ENCODE measurements at regions not wholly inside any gene's neighbourhood (a gene's known extent, or its start where the extent isn't known, plus 50 kb on each side); places are given as distances from the start of the nearest gene placed in this dataset.

- Mint-ChIP-seq H3K4me3 (no peak overlapping the region), H3K27me3 (ENCODE audit: low read depth) (no peaks in the 10 kb centered on the region), H3K27ac (no peak overlapping the region), H3K36me3 (ENCODE audit: low read depth) (no peaks in the 10 kb centered on the region), H3K4me1 (ENCODE audit: low read depth) (no peaks in the 10 kb centered on the region), H3K9me3 (ENCODE audit: insufficient read depth) (no peaks in the 10 kb centered on the region)
- no peak for ATAC-seq
- ChIA-PET CTCF (no interaction called here), POLR2A (no interaction called here)
- no peak for DNase-seq
Observed at GRCh38 chr9:1248743-1249142, 198.6 kb downstream of the DMRT2 start.

- H3K4me1 Mint-ChIP-seq (ENCODE audit: low read depth), result no peaks in the 10 kb centered on the region
- H3K4me3 Mint-ChIP-seq, result no peak overlapping the region
- no peaks in the 10 kb centered on the region for H3K9me3 Mint-ChIP-seq (ENCODE audit: insufficient read depth)
- no peak for DNase-seq
- ChIA-PET POLR2A (no interaction called here), CTCF (no interaction called here)
- H3K27ac Mint-ChIP-seq, result no peak overlapping the region
- no peaks in the 10 kb centered on the region for H3K36me3 Mint-ChIP-seq (ENCODE audit: low read depth)
- H3K27me3 Mint-ChIP-seq (ENCODE audit: low read depth), result no peaks in the 10 kb centered on the region
- ATAC-seq, result no peak
Observed at GRCh38 chr9:1253064-1253979, 203.2 kb downstream of the DMRT2 start.

GRCh38 chr9:1254071-1254470, 203.9 kb downstream of the DMRT2 start:
- no peaks in the 10 kb centered on the region for H3K36me3 Mint-ChIP-seq (ENCODE audit: low read depth)
- no peaks in the 10 kb centered on the region for H3K9me3 Mint-ChIP-seq (ENCODE audit: insufficient read depth)
- no peak overlapping the region for H3K27ac Mint-ChIP-seq
- ChIA-PET POLR2A (no interaction called here), CTCF (no interaction called here)
- ATAC-seq (no peak), DNase-seq (no peak)
- H3K27me3 Mint-ChIP-seq (ENCODE audit: low read depth), result no peaks in the 10 kb centered on the region
- H3K4me1 Mint-ChIP-seq (ENCODE audit: low read depth), result no peaks in the 10 kb centered on the region
- no peak overlapping the region for H3K4me3 Mint-ChIP-seq

GRCh38 chr9:1256178-1256577, 206.0 kb downstream of the DMRT2 start:
- DNase-seq, result no peak
- ChIA-PET CTCF (no interaction called here), POLR2A (no interaction called here)
- Mint-ChIP-seq H3K27ac (no peak overlapping the region), H3K4me1 (ENCODE audit: low read depth) (no peaks in the 10 kb centered on the region), H3K36me3 (ENCODE audit: low read depth) (no peaks in the 10 kb centered on the region), H3K9me3 (ENCODE audit: insufficient read depth) (no peaks in the 10 kb centered on the region), H3K27me3 (ENCODE audit: low read depth) (no peaks in the 10 kb centered on the region), H3K4me3 (no peak overlapping the region)
- ATAC-seq, result no peak

- no peak for ATAC-seq
- DNase-seq, result no peak
- Mint-ChIP-seq H3K36me3 (ENCODE audit: low read depth) (no peaks in the 10 kb centered on the region), H3K4me3 (no peak overlapping the region), H3K27ac (no peak overlapping the region), H3K4me1 (ENCODE audit: low read depth) (no peaks in the 10 kb centered on the region), H3K27me3 (ENCODE audit: low read depth) (no peaks in the 10 kb centered on the region), H3K9me3 (ENCODE audit: insufficient read depth) (no peaks in the 10 kb centered on the region)
- POLR2A ChIA-PET, result no interaction called here
- CTCF ChIA-PET, result no interaction called here
Observed at GRCh38 chr9:1261266-1261665, 211.1 kb downstream of the DMRT2 start.

- no peaks in the 10 kb centered on the region for H3K9me3 Mint-ChIP-seq (ENCODE audit: insufficient read depth)
- CTCF ChIA-PET, result no interaction called here
Observed at GRCh38 chr9:1261879-1262766, 212.0 kb downstream of the DMRT2 start.

GRCh38 chr9:1267141-1267570, 217.0 kb downstream of the DMRT2 start:
- Mint-ChIP-seq H3K27ac (no peak overlapping the region), H3K36me3 (ENCODE audit: low read depth) (no peaks in the 10 kb centered on the region), H3K27me3 (ENCODE audit: low read depth) (no peaks in the 10 kb centered on the region), H3K4me1 (ENCODE audit: low read depth) (no peaks in the 10 kb centered on the region), H3K9me3 (ENCODE audit: insufficient read depth) (no peaks in the 10 kb centered on the region), H3K4me3 (no peak overlapping the region)
- CTCF ChIA-PET, result no interaction called here
- POLR2A ChIA-PET, result no interaction called here
- no peak for ATAC-seq
- DNase-seq, result no peak

More at GRCh38 chr9:1261879-1262766, 212.0 kb downstream of the DMRT2 start:
- DNase-seq (no peak), ATAC-seq (no peak)
- H3K27me3 Mint-ChIP-seq (ENCODE audit: low read depth), result no peaks in the 10 kb centered on the region
- POLR2A ChIA-PET, result no interaction called here
- H3K27ac Mint-ChIP-seq, result no peak overlapping the region
- H3K4me3 Mint-ChIP-seq, result no peak overlapping the region
- H3K36me3 Mint-ChIP-seq (ENCODE audit: low read depth), result no peaks in the 10 kb centered on the region
- H3K4me1 Mint-ChIP-seq (ENCODE audit: low read depth), result no peaks in the 10 kb centered on the region

- H3K4me1 Mint-ChIP-seq (ENCODE audit: low read depth), result no peaks in the 10 kb centered on the region
- POLR2A ChIA-PET, result no interaction called here
- ATAC-seq, result no peak
- no peak overlapping the region for H3K27ac Mint-ChIP-seq
- no peak overlapping the region for H3K4me3 Mint-ChIP-seq
- no peaks in the 10 kb centered on the region for H3K9me3 Mint-ChIP-seq (ENCODE audit: insufficient read depth)
- no peak for DNase-seq
- no peaks in the 10 kb centered on the region for H3K36me3 Mint-ChIP-seq (ENCODE audit: low read depth)
- CTCF ChIA-PET, result no interaction called here
- no peaks in the 10 kb centered on the region for H3K27me3 Mint-ChIP-seq (ENCODE audit: low read depth)
Observed at GRCh38 chr9:1267581-1267980, 217.4 kb downstream of the DMRT2 start.

- no peaks in the 10 kb centered on the region for H3K4me1 Mint-ChIP-seq (ENCODE audit: low read depth)
- no peaks in the 10 kb centered on the region for H3K36me3 Mint-ChIP-seq (ENCODE audit: low read depth)
- ChIA-PET POLR2A (no interaction called here), CTCF (no interaction called here)
- H3K27ac Mint-ChIP-seq, result no peak overlapping the region
- DNase-seq (no peak), ATAC-seq (no peak)
- H3K27me3 Mint-ChIP-seq (ENCODE audit: low read depth), result no peaks in the 10 kb centered on the region
- no peaks in the 10 kb centered on the region for H3K9me3 Mint-ChIP-seq (ENCODE audit: insufficient read depth)
- no peak overlapping the region for H3K4me3 Mint-ChIP-seq
Observed at GRCh38 chr9:1269533-1270315, 219.6 kb downstream of the DMRT2 start.

- Mint-ChIP-seq H3K27ac (no peak overlapping the region), H3K36me3 (ENCODE audit: low read depth) (no peaks in the 10 kb centered on the region), H3K4me1 (ENCODE audit: low read depth) (no peaks in the 10 kb centered on the region), H3K4me3 (no peak overlapping the region), H3K27me3 (ENCODE audit: low read depth) (no peaks in the 10 kb centered on the region), H3K9me3 (ENCODE audit: insufficient read depth) (no peaks in the 10 kb centered on the region)
- POLR2A ChIA-PET, result no interaction called here
- no peak for ATAC-seq
- CTCF ChIA-PET, result no interaction called here
- no peak for DNase-seq
Observed at GRCh38 chr9:1271367-1271766, 221.2 kb downstream of the DMRT2 start.

GRCh38 chr9:1271786-1272185, 221.6 kb downstream of the DMRT2 start:
- ATAC-seq, result no peak
- DNase-seq, result no peak
- no peak overlapping the region for H3K27ac Mint-ChIP-seq
- no peaks in the 10 kb centered on the region for H3K4me1 Mint-ChIP-seq (ENCODE audit: low read depth)
- H3K4me3 Mint-ChIP-seq, result no peak overlapping the region
- H3K9me3 Mint-ChIP-seq (ENCODE audit: insufficient read depth), result no peaks in the 10 kb centered on the region
- CTCF ChIA-PET, result no interaction called here
- POLR2A ChIA-PET, result no interaction called here
- no peaks in the 10 kb centered on the region for H3K27me3 Mint-ChIP-seq (ENCODE audit: low read depth)
- H3K36me3 Mint-ChIP-seq (ENCODE audit: low read depth), result no peaks in the 10 kb centered on the region

GRCh38 chr9:1272488-1272887, 222.3 kb downstream of the DMRT2 start:
- ATAC-seq (no peak), DNase-seq (no peak)
- no peaks in the 10 kb centered on the region for H3K27me3 Mint-ChIP-seq (ENCODE audit: low read depth)
- no peak overlapping the region for H3K27ac Mint-ChIP-seq
- H3K4me1 Mint-ChIP-seq (ENCODE audit: low read depth), result no peaks in the 10 kb centered on the region
- no peaks in the 10 kb centered on the region for H3K36me3 Mint-ChIP-seq (ENCODE audit: low read depth)
- no peaks in the 10 kb centered on the region for H3K9me3 Mint-ChIP-seq (ENCODE audit: insufficient read depth)
- no peak overlapping the region for H3K4me3 Mint-ChIP-seq
- ChIA-PET POLR2A (no interaction called here), CTCF (no interaction called here)

Measured in activated CD8-positive, alpha-beta T cell treated with anti-CD3 and anti-CD28 coated beads, Interleukin-2, amount 10 ng/mL, durations not matched to agents 7 days and 5 days (primary cell).